Peyer's patch (tissue), 4 donors: ENCODE measurements at regions not wholly inside any gene's neighbourhood (a gene's known extent, or its start where the extent isn't known, plus 50 kb on each side); places are given as distances from the start of the nearest gene placed in this dataset.

Experiments
- POLR2A ChIP-seq, 2 donors: fragments of 450-650 bp; IDR thresholded peaks; one replicate each; pipeline ENCODE4 v1.5.1; 2017; ENCODE audit warnings: antibody characterized with exemption in 2 of 2, mild to moderate bottlenecking in 2 of 2, moderate library complexity in 2 of 2
- TF ChIP-seq, protein P1 (sequence below), 6 experiments: fragments of 450-650 bp in 4 of 6; fragments of 200-600 bp in 2 of 6; sonication (generic) in 1 of 6; IDR thresholded peaks; one replicate each; pipeline ENCODE4 v1.5.1; 2017 to 2019; ENCODE audit warnings: antibody characterized with exemption in 6 of 6, mild to moderate bottlenecking in 3 of 6, moderate library complexity in 1 of 6

DNA sequence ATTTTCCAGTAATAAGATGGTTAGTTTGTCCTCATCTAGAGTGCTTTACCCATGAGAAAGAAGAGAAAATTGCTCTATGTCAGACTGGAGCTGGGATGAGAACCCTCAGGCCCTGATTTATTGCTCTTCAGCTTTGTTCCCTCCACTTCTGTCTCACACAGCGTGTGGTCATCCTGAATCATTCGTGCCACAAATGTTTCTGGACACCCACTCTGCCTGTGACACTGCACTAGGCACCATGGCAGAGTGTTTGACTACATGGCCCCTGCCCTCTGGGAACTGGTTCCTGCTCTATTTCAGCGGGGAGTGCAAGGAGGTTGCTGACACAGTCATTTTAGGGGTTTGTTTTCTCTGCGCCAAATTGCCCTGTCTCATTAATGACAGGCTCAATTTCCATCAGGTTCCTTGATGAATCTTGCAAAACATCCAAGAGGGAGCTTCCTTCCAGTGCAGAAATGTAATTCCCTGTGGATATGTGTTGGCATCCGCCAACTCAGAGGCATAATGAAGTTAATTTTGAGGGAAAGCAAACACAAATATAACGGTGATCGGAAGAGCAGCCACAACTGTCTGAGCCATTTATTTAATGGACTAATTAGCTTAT, 207.5 kb downstream of the CLIC5 start:
- no peak for TF ChIP-seq POLR2A (IDR thresholded peaks at IDR 0.05)
- TF ChIP-seq, protein P1, sequence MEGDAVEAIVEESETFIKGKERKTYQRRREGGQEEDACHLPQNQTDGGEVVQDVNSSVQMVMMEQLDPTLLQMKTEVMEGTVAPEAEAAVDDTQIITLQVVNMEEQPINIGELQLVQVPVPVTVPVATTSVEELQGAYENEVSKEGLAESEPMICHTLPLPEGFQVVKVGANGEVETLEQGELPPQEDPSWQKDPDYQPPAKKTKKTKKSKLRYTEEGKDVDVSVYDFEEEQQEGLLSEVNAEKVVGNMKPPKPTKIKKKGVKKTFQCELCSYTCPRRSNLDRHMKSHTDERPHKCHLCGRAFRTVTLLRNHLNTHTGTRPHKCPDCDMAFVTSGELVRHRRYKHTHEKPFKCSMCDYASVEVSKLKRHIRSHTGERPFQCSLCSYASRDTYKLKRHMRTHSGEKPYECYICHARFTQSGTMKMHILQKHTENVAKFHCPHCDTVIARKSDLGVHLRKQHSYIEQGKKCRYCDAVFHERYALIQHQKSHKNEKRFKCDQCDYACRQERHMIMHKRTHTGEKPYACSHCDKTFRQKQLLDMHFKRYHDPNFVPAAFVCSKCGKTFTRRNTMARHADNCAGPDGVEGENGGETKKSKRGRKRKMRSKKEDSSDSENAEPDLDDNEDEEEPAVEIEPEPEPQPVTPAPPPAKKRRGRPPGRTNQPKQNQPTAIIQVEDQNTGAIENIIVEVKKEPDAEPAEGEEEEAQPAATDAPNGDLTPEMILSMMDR (IDR thresholded peaks at IDR 0.05), result no peak
